GM13977 (cell line): ENCODE measurements at regions not wholly inside any gene's neighbourhood (a gene's known extent, or its start where the extent isn't known, plus 50 kb on each side); places are given as distances from the start of the nearest gene placed in this dataset.

Experiments used
- DNase-seq: peaks from one replicate; pipeline ENCODE4 v3.0.0; 2012; ENCODE audit warnings: low spot score
- in situ Hi-C: fragments of 300-500 bp; cut with MboI; formaldehyde crosslinking; loops from one replicate; pipeline ENCODE4 v1.12.0; 2022; ENCODE audit warnings: low sequenced_read_pairs, low pct_unique_long_range_greater_than_20kb, mixed read lengths, inconsistent platforms; ENCODE audit not compliant: unreplicated experiment
- TF ChIP-seq, protein P1 (sequence below): IDR thresholded peaks from 2 replicates; pipeline ENCODE4 v1.5.1; 2012; ENCODE audit warnings: mild to moderate bottlenecking, control low read depth; ENCODE audit not compliant: insufficient read depth; ENCODE audit errors: extremely low read depth, missing control alignments

DNA sequence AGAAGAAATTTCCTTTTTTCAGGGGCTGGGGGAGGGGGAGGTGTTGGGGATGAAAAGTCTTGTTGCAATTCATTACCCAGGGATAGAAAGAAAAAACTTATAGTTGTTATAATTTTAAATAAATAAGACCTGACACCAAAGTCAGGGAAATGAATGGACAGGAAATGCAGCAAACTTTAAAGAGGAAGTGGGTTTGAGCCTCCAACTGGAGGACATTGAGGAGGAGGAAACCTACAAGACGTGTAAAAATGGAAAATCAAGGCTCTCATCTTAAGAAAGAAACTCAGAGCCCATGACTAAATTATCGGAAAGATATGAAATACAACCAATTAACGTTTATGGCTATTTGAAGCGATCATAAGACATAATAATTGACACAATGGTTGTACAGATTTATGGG lies 54.4 kb downstream of the NIBAN1 start:
- TF ChIP-seq, protein P1, sequence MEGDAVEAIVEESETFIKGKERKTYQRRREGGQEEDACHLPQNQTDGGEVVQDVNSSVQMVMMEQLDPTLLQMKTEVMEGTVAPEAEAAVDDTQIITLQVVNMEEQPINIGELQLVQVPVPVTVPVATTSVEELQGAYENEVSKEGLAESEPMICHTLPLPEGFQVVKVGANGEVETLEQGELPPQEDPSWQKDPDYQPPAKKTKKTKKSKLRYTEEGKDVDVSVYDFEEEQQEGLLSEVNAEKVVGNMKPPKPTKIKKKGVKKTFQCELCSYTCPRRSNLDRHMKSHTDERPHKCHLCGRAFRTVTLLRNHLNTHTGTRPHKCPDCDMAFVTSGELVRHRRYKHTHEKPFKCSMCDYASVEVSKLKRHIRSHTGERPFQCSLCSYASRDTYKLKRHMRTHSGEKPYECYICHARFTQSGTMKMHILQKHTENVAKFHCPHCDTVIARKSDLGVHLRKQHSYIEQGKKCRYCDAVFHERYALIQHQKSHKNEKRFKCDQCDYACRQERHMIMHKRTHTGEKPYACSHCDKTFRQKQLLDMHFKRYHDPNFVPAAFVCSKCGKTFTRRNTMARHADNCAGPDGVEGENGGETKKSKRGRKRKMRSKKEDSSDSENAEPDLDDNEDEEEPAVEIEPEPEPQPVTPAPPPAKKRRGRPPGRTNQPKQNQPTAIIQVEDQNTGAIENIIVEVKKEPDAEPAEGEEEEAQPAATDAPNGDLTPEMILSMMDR, result no peak
- DNase-seq, result no peak
- in situ Hi-C loops, result no loop called here

DNA sequence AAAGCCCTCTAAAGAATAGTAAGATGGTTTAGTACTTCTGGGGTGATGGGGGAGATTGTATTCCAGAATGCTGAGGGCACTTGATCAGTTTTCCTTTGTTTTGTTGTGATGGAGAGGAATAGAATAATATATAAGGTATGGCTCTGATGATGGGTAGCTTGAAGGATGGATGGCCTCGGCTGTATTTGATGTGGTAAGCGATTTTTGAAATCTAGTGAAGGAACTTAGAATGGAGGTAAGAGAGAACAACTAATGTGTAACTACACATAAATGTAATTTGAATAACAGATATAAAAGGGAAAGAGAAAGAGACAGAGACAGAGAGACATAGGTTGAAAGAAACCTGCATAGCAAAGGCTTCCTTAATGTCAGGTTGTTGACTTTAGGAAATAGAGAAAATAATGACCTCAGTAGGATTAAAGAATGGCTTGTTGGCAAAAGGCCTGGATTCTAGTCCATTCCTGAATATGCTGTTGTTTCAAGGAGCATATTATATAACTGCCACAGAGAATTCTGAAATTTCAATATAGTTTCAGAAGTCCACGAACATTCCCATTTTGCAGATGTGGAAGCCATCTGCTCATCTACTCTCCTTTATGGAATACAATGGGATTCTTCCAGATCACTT lies 58.7 kb downstream of the NIBAN1 start:
- TF ChIP-seq, protein P1, result no peak

DNA sequence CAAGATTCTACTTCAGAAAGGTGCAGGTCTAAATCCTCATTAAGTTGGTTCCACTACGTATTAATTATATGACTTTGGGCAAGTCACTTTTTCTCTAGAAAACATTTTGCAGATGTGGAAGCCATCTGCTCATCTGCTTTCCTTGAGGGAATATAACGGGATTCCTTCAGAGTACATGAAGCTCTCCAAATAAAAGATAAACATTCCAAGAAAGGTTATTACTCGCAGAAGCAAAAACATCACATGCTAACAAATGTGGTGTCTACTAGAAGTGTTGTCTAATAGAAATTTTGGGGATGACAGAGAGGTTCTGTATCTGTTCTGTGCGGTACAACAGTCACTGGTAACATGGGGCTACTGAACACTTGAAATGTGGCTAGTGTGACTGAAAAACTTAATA lies 60.2 kb downstream of the NIBAN1 start:
- no peak for DNase-seq
- TF ChIP-seq, protein P1, result no peak
- in situ Hi-C loops, result no loop called here

More for the DNA sequence above, 58.7 kb downstream of the NIBAN1 start:
- in situ Hi-C loops, result no loop called here
- no peak for DNase-seq

DNA sequence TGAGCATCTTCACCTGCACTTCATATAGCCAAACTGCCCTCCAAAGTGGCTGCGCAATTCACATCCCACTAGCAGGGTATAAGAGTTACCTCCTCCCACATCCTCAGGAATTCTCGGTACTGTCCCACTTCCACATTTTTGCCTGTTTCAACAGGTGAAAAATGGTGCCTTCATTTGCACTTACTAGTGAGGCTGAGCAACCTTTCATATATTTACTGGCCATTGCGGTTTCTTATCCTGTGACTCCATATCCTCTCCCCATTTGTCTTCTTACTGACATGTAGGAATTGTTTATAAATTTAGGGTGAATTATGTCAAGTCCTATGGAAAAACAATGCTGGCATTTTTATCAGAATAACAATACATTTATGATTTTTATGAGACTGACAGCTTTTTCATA lies 61.9 kb downstream of the NIBAN1 start:
- in situ Hi-C loops, result no loop called here
- TF ChIP-seq, protein P1, result no peak
- no peak for DNase-seq

DNA sequence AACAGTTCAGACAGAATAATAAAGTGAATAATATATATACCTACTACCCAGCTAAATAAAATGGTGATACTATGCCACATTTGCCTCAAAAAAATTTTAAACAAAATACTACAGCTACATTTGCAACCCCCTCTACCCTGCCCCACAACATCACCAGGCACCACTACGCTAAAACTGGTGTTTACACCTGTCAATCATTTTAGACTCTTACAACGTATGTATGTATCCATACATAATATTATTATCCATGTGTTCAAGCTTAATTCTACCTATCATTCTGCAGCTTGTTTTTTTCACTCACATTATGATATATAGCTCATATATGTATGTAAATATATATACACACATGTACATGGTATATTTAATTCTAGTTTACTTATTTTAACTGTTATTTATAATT lies 62.5 kb downstream of the NIBAN1 start:
- no peak for DNase-seq
- TF ChIP-seq, protein P1, result no peak
- in situ Hi-C loops, result no loop called here

DNA sequence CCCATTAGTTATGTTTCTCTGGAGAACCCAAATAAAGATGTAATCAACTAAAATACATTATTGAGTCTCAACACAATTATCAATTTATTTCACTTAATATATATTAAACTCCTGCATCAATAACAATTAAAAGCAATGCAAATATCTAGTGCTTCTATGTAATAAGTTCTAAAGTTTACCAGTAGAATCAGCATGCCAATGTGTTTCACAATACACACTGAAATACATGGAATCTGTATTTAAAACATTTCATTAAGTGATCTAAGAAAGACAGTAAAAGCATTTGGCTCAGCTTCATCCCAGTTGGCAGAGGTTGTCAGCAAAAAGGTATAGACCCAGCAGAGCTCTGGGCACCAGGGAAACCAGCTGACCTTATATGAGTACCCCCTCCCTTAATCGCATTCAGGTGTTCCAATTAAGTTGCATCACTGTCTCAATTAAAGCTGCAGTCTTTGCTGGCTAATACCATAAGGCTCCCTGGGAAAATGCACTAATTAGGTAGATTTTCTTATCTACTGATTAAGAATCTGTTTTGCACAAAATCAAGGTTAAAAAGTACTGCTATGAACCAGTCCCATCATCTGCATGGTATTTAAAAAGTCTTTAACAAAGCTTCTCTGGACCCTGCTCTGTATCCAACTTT lies 63.1 kb downstream of the NIBAN1 start:
- no peak for DNase-seq
- TF ChIP-seq, protein P1, result no peak
- in situ Hi-C loops, result no loop called here
